ENCODE measurements at regions not wholly inside any gene's neighbourhood (a gene's known extent, or its start where the extent isn't known, plus 50 kb on each side); places are given as distances from the start of the nearest gene placed in this dataset.

- TF ChIP-seq CTCF (IDR thresholded peaks at IDR 0.05) (no peak), POLR2A (IDR thresholded peaks at IDR 0.05) (no peak)
Observed at GRCh38 chr4:89641367-89641687, 195.6 kb downstream of the SNCA start.

Data from heart left ventricle (tissue), 13 donors.